SU-DHL-6 (cell line): ENCODE measurements at regions not wholly inside any gene's neighbourhood (a gene's known extent, or its start where the extent isn't known, plus 50 kb on each side); places are given as distances from the start of the nearest gene placed in this dataset.

ENCODE experiments used
- H2AFZ ChIP-seq: fragments of 200-600 bp; sonication (generic); 2 replicates; pipeline ENCODE4 v1.6.1; 2014; ENCODE audit warnings: low read depth, mild to moderate bottlenecking, moderate library complexity, mixed read lengths, antibody characterized with exemption, low read length; ENCODE audit not compliant: severe bottlenecking
- H3F3A ChIP-seq: fragments of 200-600 bp; shearing (Covaris generic); 2 replicates; pipeline ENCODE4 v1.6.0; 2016; ENCODE audit warnings: antibody characterized with exemption, mild to moderate bottlenecking; ENCODE audit not compliant: insufficient read depth
- H3K27ac ChIP-seq: fragments of 200-600 bp; sonication (generic); 2 replicates; pipeline ENCODE4 v1.5.1; 2016; ENCODE audit warnings: low read depth, mild to moderate bottlenecking, low read length, moderate library complexity, mixed read lengths
- H3K27me3 ChIP-seq: fragments of 200-600 bp; sonication (generic), shearing (Covaris generic); 2 replicates; pipeline ENCODE4 v1.6.0; 2014; ENCODE audit warnings: mild to moderate bottlenecking, low read length
- H3K36me3 ChIP-seq: fragments of 200-600 bp; sonication (generic); 2 replicates; pipeline ENCODE4 v1.6.1; 2014; ENCODE audit warnings: mild to moderate bottlenecking, low read length, mixed read lengths
- H3K4me2 ChIP-seq: fragments of 300-600, 200-600 bp; shearing (Covaris generic), sonication (generic); 2 replicates; pipeline ENCODE4 v1.6.0; 2014; ENCODE audit warnings: low read length, low read depth, mild to moderate bottlenecking; ENCODE audit not compliant: poor library complexity, severe bottlenecking
- H3K4me3 ChIP-seq: fragments of 200-600 bp; sonication (generic); 2 replicates; pipeline ENCODE4 v1.5.1; 2014; ENCODE audit warnings: antibody characterized with exemption, low read length, mild to moderate bottlenecking, mixed read lengths; ENCODE audit not compliant: insufficient read depth, poor library complexity, severe bottlenecking
- H3K79me2 ChIP-seq: fragments of 200-600 bp; sonication (generic); 2 replicates; pipeline ENCODE4 v1.6.1; 2014; ENCODE audit warnings: mild to moderate bottlenecking, low read length, moderate library complexity; ENCODE audit not compliant: insufficient read depth
- H3K9ac ChIP-seq: fragments of 200-600 bp; sonication (generic); 2 replicates; pipeline ENCODE4 v1.7.0; 2014; ENCODE audit warnings: mild to moderate bottlenecking, low read length
- H3K9me2 ChIP-seq: fragments of 200-600 bp; sonication (generic); replicated peaks from 2 replicates; pipeline ENCODE4 v1.6.1; 2014; ENCODE audit warnings: low read length; ENCODE audit not compliant: insufficient read depth
- H3K9me3 ChIP-seq: fragments of 200-600 bp; sonication (generic); 2 replicates; pipeline ENCODE4 v1.6.1; 2014; ENCODE audit warnings: low read length, mixed read lengths; ENCODE audit not compliant: insufficient read depth
- H4K20me1 ChIP-seq: fragments of 200-600 bp; sonication (generic); 2 replicates; pipeline ENCODE4 v1.6.1; 2014; ENCODE audit warnings: low read depth, mild to moderate bottlenecking, antibody characterized with exemption, low read length, moderate library complexity, mixed read lengths
- EZH2phosphoT487 ChIP-seq: fragments of 200-600 bp; sonication (generic), shearing (Covaris generic); conservative IDR thresholded peaks from 2 replicates; pipeline ENCODE4 v1.6.1; 2018; ENCODE audit warnings: mild to moderate bottlenecking, antibody characterized with exemption, low read length, moderate library complexity, mixed read lengths
- TF ChIP-seq, protein P1 (sequence below): fragments of 200-600 bp; sonication (generic); IDR thresholded peaks from one replicate; pipeline ENCODE4 v1.5.1; 2017; ENCODE audit warnings: antibody characterized with exemption, mild to moderate bottlenecking, low read length, moderate library complexity; ENCODE audit not compliant: insufficient read depth, poor library complexity, severe bottlenecking

DNA sequence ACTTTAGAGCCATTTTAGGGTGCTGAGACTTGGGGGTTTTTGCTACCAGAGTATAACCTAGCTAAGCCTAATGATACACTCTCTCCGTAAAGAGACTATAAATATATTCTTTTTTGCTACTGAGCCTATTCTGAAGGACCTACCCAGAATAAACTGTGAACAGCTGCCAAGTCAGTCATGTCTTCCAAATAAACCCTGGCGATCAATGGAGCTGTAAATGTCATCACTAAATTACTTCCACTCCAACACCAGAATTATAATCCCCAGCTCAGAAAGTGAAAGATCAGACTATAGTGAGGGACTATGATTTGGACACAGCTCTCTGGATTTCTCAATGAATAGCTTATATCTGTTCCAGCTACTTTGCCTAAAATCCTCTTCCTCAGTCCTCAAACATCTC lies 178.9 kb downstream of the METTL4 start:
- H3K9me3 ChIP-seq = no peaks in the 10 kb centered on the region
- H2AFZ ChIP-seq = no peak overlapping the region
- no peak for TF ChIP-seq EZH2phosphoT487
- TF ChIP-seq, protein P1, sequence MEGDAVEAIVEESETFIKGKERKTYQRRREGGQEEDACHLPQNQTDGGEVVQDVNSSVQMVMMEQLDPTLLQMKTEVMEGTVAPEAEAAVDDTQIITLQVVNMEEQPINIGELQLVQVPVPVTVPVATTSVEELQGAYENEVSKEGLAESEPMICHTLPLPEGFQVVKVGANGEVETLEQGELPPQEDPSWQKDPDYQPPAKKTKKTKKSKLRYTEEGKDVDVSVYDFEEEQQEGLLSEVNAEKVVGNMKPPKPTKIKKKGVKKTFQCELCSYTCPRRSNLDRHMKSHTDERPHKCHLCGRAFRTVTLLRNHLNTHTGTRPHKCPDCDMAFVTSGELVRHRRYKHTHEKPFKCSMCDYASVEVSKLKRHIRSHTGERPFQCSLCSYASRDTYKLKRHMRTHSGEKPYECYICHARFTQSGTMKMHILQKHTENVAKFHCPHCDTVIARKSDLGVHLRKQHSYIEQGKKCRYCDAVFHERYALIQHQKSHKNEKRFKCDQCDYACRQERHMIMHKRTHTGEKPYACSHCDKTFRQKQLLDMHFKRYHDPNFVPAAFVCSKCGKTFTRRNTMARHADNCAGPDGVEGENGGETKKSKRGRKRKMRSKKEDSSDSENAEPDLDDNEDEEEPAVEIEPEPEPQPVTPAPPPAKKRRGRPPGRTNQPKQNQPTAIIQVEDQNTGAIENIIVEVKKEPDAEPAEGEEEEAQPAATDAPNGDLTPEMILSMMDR = no peak
- no peaks in the 10 kb centered on the region for H3K27me3 ChIP-seq
- H3K4me3 ChIP-seq = no peak overlapping the region
- no peak overlapping the region for H3K9ac ChIP-seq
- no peaks in the 10 kb centered on the region for H3K36me3 ChIP-seq
- no peak overlapping the region for H3K4me2 ChIP-seq
- no peaks in the 10 kb centered on the region for H3K9me2 ChIP-seq
- H3K27ac ChIP-seq = no peak overlapping the region
- H3F3A ChIP-seq = no peaks in the 10 kb centered on the region
- no peaks in the 10 kb centered on the region for H4K20me1 ChIP-seq
- H3K79me2 ChIP-seq = no peaks in the 10 kb centered on the region

DNA sequence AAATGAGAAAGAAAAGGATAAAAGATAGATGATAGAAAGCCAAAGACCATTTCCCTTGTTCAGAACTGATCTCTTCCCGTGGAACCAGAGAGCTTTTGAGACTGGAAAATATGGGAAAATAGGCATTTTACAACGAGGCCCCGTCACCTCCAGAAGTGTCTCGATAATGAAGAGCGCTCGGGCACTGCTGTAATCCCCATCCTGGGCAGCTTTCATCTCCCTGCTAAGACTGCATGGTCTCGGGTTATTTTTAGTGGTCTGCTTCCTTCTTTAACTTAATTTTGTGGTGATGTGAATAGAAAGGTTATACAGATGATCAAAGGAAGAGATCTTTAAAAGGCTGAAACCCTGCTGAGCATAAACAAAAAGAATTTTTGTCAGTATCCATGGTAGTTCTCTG lies 176.6 kb downstream of the METTL4 start:
- no peak overlapping the region for H2AFZ ChIP-seq
- H3K4me3 ChIP-seq = no peak overlapping the region
- H3K36me3 ChIP-seq = no peaks in the 10 kb centered on the region
- H3K9me2 ChIP-seq = no peaks in the 10 kb centered on the region
- no peak overlapping the region for H3K9ac ChIP-seq
- H3K27me3 ChIP-seq = no peaks in the 10 kb centered on the region
- H3K79me2 ChIP-seq = no peaks in the 10 kb centered on the region
- H3K9me3 ChIP-seq = no peaks in the 10 kb centered on the region
- H3K27ac ChIP-seq = no peak overlapping the region
- no peaks in the 10 kb centered on the region for H3F3A ChIP-seq
- no peaks in the 10 kb centered on the region for H4K20me1 ChIP-seq
- TF ChIP-seq, protein P1 = no peak
- TF ChIP-seq EZH2phosphoT487 = no peak
- no peak overlapping the region for H3K4me2 ChIP-seq

DNA sequence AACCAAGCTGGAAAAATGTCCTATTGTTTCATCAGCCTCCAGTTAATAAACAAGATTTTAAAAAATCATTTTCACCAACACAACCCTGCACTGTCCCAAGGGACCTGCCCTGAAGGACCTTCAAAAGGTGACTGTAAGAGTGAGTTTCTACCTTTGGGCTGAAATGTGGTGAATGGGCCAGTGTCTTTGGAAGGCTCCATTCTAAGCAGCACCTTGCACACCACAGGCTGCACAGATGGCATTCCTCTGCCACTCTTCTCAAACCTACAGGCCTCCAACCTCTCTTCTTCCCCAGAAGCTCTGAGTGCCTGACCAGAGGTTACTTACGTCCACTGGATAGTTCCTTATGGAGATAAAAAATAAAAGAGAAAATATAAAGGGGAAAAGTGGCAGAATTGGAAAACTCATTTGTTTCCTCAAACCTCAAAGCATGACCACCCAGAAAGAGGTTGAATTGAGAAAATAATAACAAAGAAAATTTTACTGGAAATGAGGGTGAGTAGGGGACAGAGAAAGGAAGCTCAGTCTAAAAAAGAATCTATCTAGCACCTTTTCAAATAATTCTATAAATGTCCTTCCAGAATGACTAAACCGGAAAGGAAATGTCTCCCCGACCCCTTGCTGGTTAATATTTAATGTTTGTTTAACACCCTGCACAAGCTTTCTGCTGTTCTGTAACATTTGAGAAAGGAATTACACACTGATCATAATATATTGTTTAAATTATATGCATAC lies 175.7 kb downstream of the METTL4 start:
- Histone ChIP-seq H3K27me3 (no peaks in the 10 kb centered on the region), H4K20me1 (no peaks in the 10 kb centered on the region), H3K4me3 (no peak overlapping the region), H3K27ac (no peak overlapping the region), H2AFZ (no peak overlapping the region), H3F3A (no peaks in the 10 kb centered on the region), H3K9me3 (no peaks in the 10 kb centered on the region), H3K4me2 (no peak overlapping the region), H3K9ac (no peak overlapping the region), H3K79me2 (no peaks in the 10 kb centered on the region), H3K36me3 (no peaks in the 10 kb centered on the region), H3K9me2 (no peaks in the 10 kb centered on the region)
- TF ChIP-seq, protein P1 = no peak
- no peak for TF ChIP-seq EZH2phosphoT487
